Spleen (tissue), 11 donors: ENCODE measurements at regions not wholly inside any gene's neighbourhood (a gene's known extent, or its start where the extent isn't known, plus 50 kb on each side); places are given as distances from the start of the nearest gene placed in this dataset.
"Not testable (repeated sequence)": the region's sequence is repeated elsewhere in the genome, so short reads cannot be mapped to it uniquely, and the experiment has no call there.

Source experiments
- DNase-seq: peaks from one replicate; pipeline ENCODE4 v3.0.0-alpha.2; 2020
- H3K27ac ChIP-seq, 8 donors: fragments of 200-600 bp; sonication (generic) in 7 of 8; 1 replicate in 4 of 8; 2 replicates in 4 of 8; pipeline versions ENCODE4 v1.5.0 to v1.8.0; 2016 to 2021; ENCODE audit warnings: inconsistent platforms in 4 of 8, mild to moderate bottlenecking in 4 of 8, moderate library complexity in 1 of 8
- H3K27me3 ChIP-seq, 7 donors: fragments of 200-600 bp; sonication (generic) in 6 of 7; replicated peaks in 1 of 7; 1 replicate in 4 of 7; 2 replicates in 3 of 7; pipeline versions ENCODE4 v1.5.0 to v1.8.0; 2016 to 2021; ENCODE audit warnings: inconsistent platforms in 3 of 7, mild to moderate bottlenecking in 1 of 7
- H3K36me3 ChIP-seq, 6 donors: fragments of 200-600 bp; sonication (generic) in 5 of 6; 1 replicate in 4 of 6; 2 replicates in 2 of 6; pipeline versions ENCODE4 v1.5.0 to v1.8.0; 2016 to 2021; ENCODE audit warnings: inconsistent platforms in 2 of 6
- H3K4me1 ChIP-seq, 6 donors: fragments of 200-600 bp; sonication (generic) in 5 of 6; 1 replicate in 3 of 6; 2 replicates in 3 of 6; pipeline versions ENCODE4 v1.5.0 to v1.8.0; 2016 to 2021; ENCODE audit warnings: inconsistent platforms in 3 of 6
- H3K4me3 ChIP-seq, 8 donors: fragments of 200-600 bp; sonication (generic) in 7 of 8; 1 replicate in 4 of 8; 2 replicates in 4 of 8; pipeline versions ENCODE4 v1.5.0 to v1.8.0; 2016 to 2021; ENCODE audit warnings: inconsistent platforms in 4 of 8, mild to moderate bottlenecking in 4 of 8, moderate library complexity in 2 of 8
- H3K9me3 ChIP-seq, 8 donors: fragments of 200-600 bp; sonication (generic) in 7 of 8; 1 replicate in 4 of 8; 2 replicates in 4 of 8; pipeline versions ENCODE4 v1.5.0 to v1.8.0; 2016 to 2021; ENCODE audit warnings: inconsistent platforms in 4 of 8
- POLR2A ChIP-seq, 3 donors: fragments of 450-650 bp; IDR thresholded peaks; one replicate each; pipeline ENCODE4 v1.5.1; 2017; ENCODE audit warnings: antibody characterized with exemption in 3 of 3, mild to moderate bottlenecking in 1 of 3
- POLR2AphosphoS5 ChIP-seq, 3 donors: sonication (generic); formaldehyde crosslinking; IDR thresholded peaks; one replicate each; pipeline ENCODE4 v1.5.1; 2017; ENCODE audit warnings: antibody characterized with exemption in 3 of 3
- WGBS, 5 donors: extraction: QIAGEN DNeasy Blood & Tissue Kit in 3 of 5; methylation state at CpG; one replicate each; pipeline versions ENCODE4 v1.1.5 to v1.1.7; 2013 to 2018; 5-methylcytosine and 5-hydroxymethylcytosine counted together
- intact Hi-C: fragments of 100-400 bp; cut with DNase I; formaldehyde crosslinking; loops from one replicate; pipeline ENCODE4 v1.15.0; 2023; ENCODE audit warnings: low total_unique reads
- TF ChIP-seq, protein P1 (sequence below), 11 experiments: fragments of 200-600 bp in 7 of 11; fragments of 450-650 bp in 4 of 11; sonication (generic) in 4 of 11; IDR thresholded peaks in 8 of 11; conservative IDR thresholded peaks in 3 of 11; 1 replicate in 7 of 11; 2 replicates in 4 of 11; pipeline versions ENCODE4 v1.4.0 to v1.8.0; 2016 to 2021; ENCODE audit warnings: antibody characterized with exemption in 11 of 11, inconsistent platforms in 4 of 11, mild to moderate bottlenecking in 1 of 11
- donor health status: healthy with polysubstance abuse.
- donor health status: DM: no; HTN: no; CAD: no; lungs with moderate emphysema.
- donor health status: DM: no; HTN: no; CAD: no.
- donor health status: Bipolar disorder and iron deficiency.
- donor health status: healthy.
- donor health status: DM: no; HTN: no; CAD: no.
- donor health status: DM: yes; HTN: yes; CAD: no.

GRCh38 chr17:16888413-16889087 lies 83.4 kb downstream of the TNFRSF13B start:
- intact Hi-C loops, result no loop called here
- Histone ChIP-seq H3K9me3 (no peaks in the 10 kb centered on the region), H3K4me1 (no peaks in the 10 kb centered on the region), H3K36me3 (no peaks in the 10 kb centered on the region), H3K27me3 (no peaks in the 10 kb centered on the region), H3K27ac (no peak overlapping the region), H3K4me3 (no peak overlapping the region)
- DNase-seq, result peak; percentile 25
- no peak for TF ChIP-seq POLR2AphosphoS5 (IDR thresholded peaks at IDR 0.05)
- TF ChIP-seq, protein P1, sequence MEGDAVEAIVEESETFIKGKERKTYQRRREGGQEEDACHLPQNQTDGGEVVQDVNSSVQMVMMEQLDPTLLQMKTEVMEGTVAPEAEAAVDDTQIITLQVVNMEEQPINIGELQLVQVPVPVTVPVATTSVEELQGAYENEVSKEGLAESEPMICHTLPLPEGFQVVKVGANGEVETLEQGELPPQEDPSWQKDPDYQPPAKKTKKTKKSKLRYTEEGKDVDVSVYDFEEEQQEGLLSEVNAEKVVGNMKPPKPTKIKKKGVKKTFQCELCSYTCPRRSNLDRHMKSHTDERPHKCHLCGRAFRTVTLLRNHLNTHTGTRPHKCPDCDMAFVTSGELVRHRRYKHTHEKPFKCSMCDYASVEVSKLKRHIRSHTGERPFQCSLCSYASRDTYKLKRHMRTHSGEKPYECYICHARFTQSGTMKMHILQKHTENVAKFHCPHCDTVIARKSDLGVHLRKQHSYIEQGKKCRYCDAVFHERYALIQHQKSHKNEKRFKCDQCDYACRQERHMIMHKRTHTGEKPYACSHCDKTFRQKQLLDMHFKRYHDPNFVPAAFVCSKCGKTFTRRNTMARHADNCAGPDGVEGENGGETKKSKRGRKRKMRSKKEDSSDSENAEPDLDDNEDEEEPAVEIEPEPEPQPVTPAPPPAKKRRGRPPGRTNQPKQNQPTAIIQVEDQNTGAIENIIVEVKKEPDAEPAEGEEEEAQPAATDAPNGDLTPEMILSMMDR (IDR thresholded peaks at IDR 0.05 in 8 of 11, conservative IDR thresholded peaks at IDR 0.05 in 3 of 11), result no peak
- no peak for TF ChIP-seq POLR2A (IDR thresholded peaks at IDR 0.05)
- 62 to 77% (median 68%) methylated on average over 4 of the region's 4 CpGs for WGBS, 5 donors

GRCh38 chr17:16887523-16888095 lies 84.3 kb downstream of the TNFRSF13B start:
- Histone ChIP-seq H3K36me3 (no peaks in the 10 kb centered on the region), H3K4me3 (no peak overlapping the region), H3K4me1 (no peaks in the 10 kb centered on the region), H3K27ac (no peak overlapping the region), H3K27me3 (no peaks in the 10 kb centered on the region), H3K9me3 (no peaks in the 10 kb centered on the region)
- DNase-seq, result peak; percentile 40
- no peak for TF ChIP-seq POLR2A (IDR thresholded peaks at IDR 0.05)
- TF ChIP-seq POLR2AphosphoS5 (IDR thresholded peaks at IDR 0.05), result no peak
- TF ChIP-seq, protein P1 (IDR thresholded peaks at IDR 0.05 in 8 of 11, conservative IDR thresholded peaks at IDR 0.05 in 3 of 11), result no peak
- intact Hi-C loops, result no loop called here
- WGBS, 5 donors, result 82 to 97% (median 90%) methylated on average over 4 of the region's 4 CpGs

DNA sequence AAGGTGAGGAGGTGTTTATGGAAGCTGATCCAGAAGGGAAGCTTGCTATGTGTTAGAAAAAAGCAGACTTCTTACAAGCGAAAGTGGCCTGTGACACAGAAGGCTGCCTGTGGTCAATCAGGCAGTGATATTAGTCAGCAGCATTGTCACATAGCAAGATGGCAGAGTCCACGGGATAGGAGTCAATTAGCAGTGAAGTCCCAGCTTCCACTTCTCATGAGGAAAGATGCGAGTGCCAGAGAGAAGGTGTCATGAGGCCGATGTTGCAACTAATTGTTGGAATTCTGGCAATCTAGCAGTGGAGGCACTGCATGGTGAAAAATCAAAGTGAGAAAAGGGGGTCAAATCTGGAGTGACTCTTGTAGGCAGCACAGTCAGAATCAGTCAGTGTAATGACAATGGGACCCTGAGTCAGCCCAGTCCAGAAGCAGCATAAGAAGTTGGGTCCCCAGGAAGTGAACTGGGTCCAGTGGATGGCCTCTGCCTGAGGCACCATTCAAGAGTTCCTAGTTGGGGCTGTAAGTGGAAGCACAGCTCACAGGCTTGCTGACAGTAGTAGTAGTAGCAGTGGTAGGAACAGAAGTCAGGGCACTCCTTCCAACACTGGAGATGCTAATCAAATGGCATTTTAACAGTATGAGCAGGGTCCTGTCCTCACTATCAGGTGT lies 85.1 kb downstream of the TNFRSF13B start:
- H3K27me3 ChIP-seq, result no peaks in the 10 kb centered on the region
- no peaks in the 10 kb centered on the region for H3K36me3 ChIP-seq
- 52 to 79% (median 60%) methylated on average over 4 of the region's 4 CpGs for WGBS, 5 donors
- DNase-seq, result peak; percentile 3
- H3K4me1 ChIP-seq, result no peaks in the 10 kb centered on the region
- H3K9me3 ChIP-seq, result no peaks in the 10 kb centered on the region
- no peak overlapping the region for H3K27ac ChIP-seq
- no peak for TF ChIP-seq POLR2A (IDR thresholded peaks at IDR 0.05)
- TF ChIP-seq POLR2AphosphoS5 (IDR thresholded peaks at IDR 0.05), result no peak
- intact Hi-C loops, result no loop called here
- H3K4me3 ChIP-seq, result no peak overlapping the region

DNA sequence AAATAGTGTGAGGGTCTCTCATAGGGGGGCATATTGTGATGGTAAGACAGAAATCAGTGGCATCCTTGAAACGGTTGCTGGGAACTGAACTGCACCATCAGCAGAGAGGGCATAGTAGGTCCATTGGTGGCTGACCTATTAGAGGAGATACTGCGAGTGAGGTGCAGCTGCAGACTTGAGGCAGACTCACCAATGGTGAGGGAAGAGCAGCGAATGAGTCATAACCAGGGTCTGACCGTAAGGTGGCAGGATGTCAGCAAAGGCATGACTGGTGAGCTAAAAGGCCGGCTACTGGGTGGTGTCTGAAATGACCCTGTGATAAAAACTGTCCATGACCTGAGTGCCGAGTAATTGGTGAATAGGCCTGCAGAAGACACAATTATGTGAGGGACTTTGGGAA lies 86.7 kb downstream of the TNFRSF13B start:
- WGBS, 5 donors, result 69 to 94% (median 83%) methylated on average over 3 to 5 of the region's 6 CpGs
- peak; percentile 4 for DNase-seq

DNA sequence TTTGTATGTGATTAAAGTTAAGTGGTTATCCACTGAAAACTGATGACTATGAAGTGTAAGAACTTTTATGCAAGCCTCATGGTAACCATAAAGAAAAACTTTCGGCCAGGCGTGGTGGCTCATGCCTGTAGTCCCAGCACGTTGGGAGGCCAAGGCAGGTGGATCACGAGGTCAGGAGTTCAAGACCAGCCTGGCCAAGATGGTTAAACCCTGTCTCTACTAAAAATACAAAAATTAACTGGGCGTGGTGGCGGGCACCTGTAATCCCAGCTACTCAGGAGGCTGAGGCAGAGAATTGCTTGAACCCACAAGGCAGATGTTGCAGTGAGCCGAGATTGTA lies 89.0 kb downstream of the TNFRSF13B start:
- H3K27ac ChIP-seq, intact Hi-C loops, H3K4me1 ChIP-seq, H3K4me3 ChIP-seq, H3K9me3 ChIP-seq, H3K36me3 ChIP-seq, DNase-seq: not testable (repeated sequence)
- peaks cover 0 to 16% (median 0%) of the 10 kb centered on the region in 7 donors for H3K27me3 ChIP-seq
- WGBS, 5 donors, result 83 to 97% (median 92%) methylated on average over 7 of the region's 7 CpGs

More for the DNA sequence above, 86.7 kb downstream of the TNFRSF13B start:
- H3K4me1 ChIP-seq, H3K4me3 ChIP-seq, H3K9me3 ChIP-seq, H3K36me3 ChIP-seq, H3K27ac ChIP-seq, H3K27me3 ChIP-seq, intact Hi-C loops: not testable (repeated sequence)
